ENCODE measurements at regions not wholly inside any gene's neighbourhood (a gene's known extent, or its start where the extent isn't known, plus 50 kb on each side); places are given as distances from the start of the nearest gene placed in this dataset.

DNA sequence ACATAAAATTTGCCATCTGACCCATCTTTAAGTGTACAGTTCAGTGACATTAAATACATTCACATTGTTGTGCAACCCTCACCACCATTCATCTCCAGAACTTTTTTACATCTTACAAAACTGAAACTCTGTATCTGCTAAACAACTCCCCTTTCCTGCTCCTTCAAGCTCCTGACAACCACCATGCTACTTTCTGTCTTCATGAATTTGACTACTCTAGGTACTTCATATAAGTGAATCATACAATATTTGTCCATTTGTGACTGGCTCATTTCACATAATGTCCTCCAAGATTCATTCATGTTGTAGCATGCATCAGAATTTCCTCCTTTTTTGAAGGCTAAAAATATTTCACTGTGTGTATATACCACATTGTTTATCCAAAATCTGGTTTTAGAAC lies 86.9 kb upstream of the SMLR1 start:
- H2AFZ ChIP-seq (replicated peaks): no peak overlapping the region
- H3K4me1 Mint-ChIP-seq: peaks cover 34% of the 10 kb centered on the region
- no peak overlapping the region for H3K4me3 Mint-ChIP-seq

DNA sequence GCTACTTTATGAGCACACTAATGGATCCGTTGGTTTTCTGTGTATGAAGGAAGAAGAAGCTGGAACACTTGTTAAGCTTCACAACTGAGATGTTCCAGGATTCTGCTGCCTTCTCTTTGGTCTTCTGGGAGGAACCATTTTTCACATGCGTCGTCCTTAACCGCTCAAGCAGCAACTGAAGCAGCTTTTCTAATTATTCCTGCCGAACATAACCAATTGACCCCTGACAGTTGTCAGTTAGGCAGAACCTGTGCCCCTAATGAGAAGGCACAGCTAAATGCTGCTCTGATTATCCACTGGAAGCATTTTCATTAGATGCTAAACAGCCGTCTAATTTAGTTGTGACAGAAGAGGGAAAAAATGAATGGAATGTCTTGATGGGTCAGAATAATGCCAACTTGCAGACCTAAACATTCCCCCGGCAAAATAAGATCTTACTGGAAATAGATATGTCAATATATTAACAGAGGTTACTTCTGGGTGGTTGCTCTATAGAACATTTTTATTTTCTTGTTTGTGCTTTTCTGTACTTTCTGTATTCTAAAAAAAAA lies 85.0 kb upstream of the SMLR1 start:
- no peak overlapping the region for H3K27ac Mint-ChIP-seq

More for the DNA sequence above, 86.9 kb upstream of the SMLR1 start:
- Histone ChIP-seq H4K20me1 (ENCODE audit: low read depth) (no peaks in the 10 kb centered on the region), H3K4me2 (no peak overlapping the region), H3K9me3 (ENCODE audit: low read depth) (no peaks in the 10 kb centered on the region), H3K27me3 (no peaks in the 10 kb centered on the region), H3F3A (ENCODE audit: low read depth) (peaks cover 12% of the 10 kb centered on the region), H3K79me2 (ENCODE audit: low read depth) (no peaks in the 10 kb centered on the region), H3K9ac (no peak overlapping the region), H3K36me3 (no peaks in the 10 kb centered on the region), H3K4me3 (no peak overlapping the region), H3K27ac (no peak overlapping the region), H3K4me1 (peaks cover 15% of the 10 kb centered on the region)
- H3K9me3 Mint-ChIP-seq: peaks cover 6% of the 10 kb centered on the region
- peaks cover 2% of the 10 kb centered on the region for H3K36me3 Mint-ChIP-seq
- no peak for DNase-seq (ENCODE audit: low spot score)
- TF ChIP-seq EZH2 (IDR thresholded peaks at IDR 0.05) (no peak), EZH2phosphoT487 (IDR thresholded peaks at IDR 0.05) (no peak)
- TF ChIP-seq, protein P1, sequence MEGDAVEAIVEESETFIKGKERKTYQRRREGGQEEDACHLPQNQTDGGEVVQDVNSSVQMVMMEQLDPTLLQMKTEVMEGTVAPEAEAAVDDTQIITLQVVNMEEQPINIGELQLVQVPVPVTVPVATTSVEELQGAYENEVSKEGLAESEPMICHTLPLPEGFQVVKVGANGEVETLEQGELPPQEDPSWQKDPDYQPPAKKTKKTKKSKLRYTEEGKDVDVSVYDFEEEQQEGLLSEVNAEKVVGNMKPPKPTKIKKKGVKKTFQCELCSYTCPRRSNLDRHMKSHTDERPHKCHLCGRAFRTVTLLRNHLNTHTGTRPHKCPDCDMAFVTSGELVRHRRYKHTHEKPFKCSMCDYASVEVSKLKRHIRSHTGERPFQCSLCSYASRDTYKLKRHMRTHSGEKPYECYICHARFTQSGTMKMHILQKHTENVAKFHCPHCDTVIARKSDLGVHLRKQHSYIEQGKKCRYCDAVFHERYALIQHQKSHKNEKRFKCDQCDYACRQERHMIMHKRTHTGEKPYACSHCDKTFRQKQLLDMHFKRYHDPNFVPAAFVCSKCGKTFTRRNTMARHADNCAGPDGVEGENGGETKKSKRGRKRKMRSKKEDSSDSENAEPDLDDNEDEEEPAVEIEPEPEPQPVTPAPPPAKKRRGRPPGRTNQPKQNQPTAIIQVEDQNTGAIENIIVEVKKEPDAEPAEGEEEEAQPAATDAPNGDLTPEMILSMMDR (IDR thresholded peaks at IDR 0.05): no peak
- H3K27ac Mint-ChIP-seq: no peak overlapping the region
- H3K27me3 Mint-ChIP-seq (ENCODE audit: insufficient read depth, low read depth): no peaks in the 10 kb centered on the region

DNA sequence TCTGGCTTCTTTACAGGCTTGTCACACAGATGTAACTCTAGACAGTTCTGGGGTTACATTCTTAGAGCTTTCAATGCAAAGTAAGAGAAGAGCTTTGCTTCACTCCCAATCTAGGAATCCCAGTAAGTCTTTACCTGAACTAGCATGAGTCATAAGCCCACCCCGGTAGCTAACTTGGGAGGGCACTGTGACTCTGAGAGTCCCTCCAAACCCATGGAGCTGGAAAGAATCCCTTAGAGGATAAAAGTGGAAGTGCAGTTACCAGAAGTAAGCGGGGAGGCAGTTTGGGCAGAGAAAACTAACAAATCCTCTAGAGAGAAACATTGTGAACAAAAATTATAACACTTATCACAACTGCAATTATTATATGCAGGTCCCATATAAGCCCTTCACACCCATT lies 84.0 kb upstream of the SMLR1 start:
- DNase-seq (ENCODE audit: low spot score): peak; percentile 56
- H3K4me3 Mint-ChIP-seq: no peak overlapping the region
- H3K27ac ChIP-seq: no peak overlapping the region

More for the DNA sequence above, 85.0 kb upstream of the SMLR1 start:
- TF ChIP-seq EZH2 (IDR thresholded peaks at IDR 0.05) (no peak), EZH2phosphoT487 (IDR thresholded peaks at IDR 0.05) (no peak)
- TF ChIP-seq, protein P1 (IDR thresholded peaks at IDR 0.05): no peak
- Histone ChIP-seq H3K36me3 (no peaks in the 10 kb centered on the region), H3K9me3 (ENCODE audit: low read depth) (no peaks in the 10 kb centered on the region), H3K27ac (no peak overlapping the region), H3K79me2 (ENCODE audit: low read depth) (no peaks in the 10 kb centered on the region), H3K27me3 (no peaks in the 10 kb centered on the region), H4K20me1 (ENCODE audit: low read depth) (no peaks in the 10 kb centered on the region), H3K4me1 (peaks cover 15% of the 10 kb centered on the region), H3K4me3 (no peak overlapping the region), H3K9ac (no peak overlapping the region), H3F3A (ENCODE audit: low read depth) (peaks cover 12% of the 10 kb centered on the region), H3K4me2 (no peak overlapping the region), H2AFZ (replicated peaks) (no peak overlapping the region)
- Mint-ChIP-seq H3K9me3 (peaks cover 4% of the 10 kb centered on the region), H3K27me3 (ENCODE audit: insufficient read depth, low read depth) (no peaks in the 10 kb centered on the region), H3K4me3 (no peak overlapping the region), H3K36me3 (peaks cover 2% of the 10 kb centered on the region), H3K4me1 (peaks cover 41% of the 10 kb centered on the region)
- DNase-seq (ENCODE audit: low spot score): no peak

More for the DNA sequence above, 84.0 kb upstream of the SMLR1 start:
- peaks cover 37% of the 10 kb centered on the region for H3K4me1 Mint-ChIP-seq
- no peak overlapping the region for H3K9ac ChIP-seq
- no peaks in the 10 kb centered on the region for H3K27me3 Mint-ChIP-seq (ENCODE audit: insufficient read depth, low read depth)
- H3K9me3 Mint-ChIP-seq: peaks cover 4% of the 10 kb centered on the region
- no peaks in the 10 kb centered on the region for H4K20me1 ChIP-seq (ENCODE audit: low read depth)
- no peak overlapping the region for H2AFZ ChIP-seq (replicated peaks)
- TF ChIP-seq EZH2phosphoT487 (IDR thresholded peaks at IDR 0.05) (no peak), EZH2 (IDR thresholded peaks at IDR 0.05) (no peak)
- TF ChIP-seq, protein P1 (IDR thresholded peaks at IDR 0.05): peak; percentile 42
- no peak overlapping the region for H3K4me2 ChIP-seq
- peaks cover 2% of the 10 kb centered on the region for H3K36me3 Mint-ChIP-seq
- no peak overlapping the region for H3K27ac Mint-ChIP-seq
- H3K4me3 ChIP-seq: no peak overlapping the region
- no peaks in the 10 kb centered on the region for H3K79me2 ChIP-seq (ENCODE audit: low read depth)
- no peaks in the 10 kb centered on the region for H3K9me3 ChIP-seq (ENCODE audit: low read depth)
- H3K4me1 ChIP-seq: peaks cover 15% of the 10 kb centered on the region
- H3K27me3 ChIP-seq: no peaks in the 10 kb centered on the region
- H3K36me3 ChIP-seq: no peaks in the 10 kb centered on the region
- H3F3A ChIP-seq (ENCODE audit: low read depth): peaks cover 12% of the 10 kb centered on the region
